ENCODE measurements at regions not wholly inside any gene's neighbourhood (a gene's known extent, or its start where the extent isn't known, plus 50 kb on each side); places are given as distances from the start of the nearest gene placed in this dataset.

DNA sequence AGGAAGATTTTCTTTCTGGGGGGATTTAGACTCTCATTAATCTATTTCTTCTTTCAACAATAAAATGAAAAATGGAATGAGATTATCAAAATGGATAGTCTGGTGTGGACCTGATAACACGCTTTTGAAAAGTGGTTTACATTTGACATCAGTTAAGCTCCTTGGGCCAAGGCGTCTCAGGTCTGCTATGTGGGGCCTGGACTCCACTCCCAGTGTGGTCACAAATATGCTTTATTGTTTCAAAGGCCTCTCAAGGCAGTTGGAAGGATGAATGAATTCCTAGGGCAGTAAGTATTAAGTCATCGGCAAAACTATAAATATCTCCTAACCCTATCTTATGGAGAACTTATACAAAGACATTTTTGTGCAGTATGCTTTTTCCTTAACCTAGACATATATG is 74.5 kb downstream of the ETAA1 start:
- TF ChIP-seq, protein P1, sequence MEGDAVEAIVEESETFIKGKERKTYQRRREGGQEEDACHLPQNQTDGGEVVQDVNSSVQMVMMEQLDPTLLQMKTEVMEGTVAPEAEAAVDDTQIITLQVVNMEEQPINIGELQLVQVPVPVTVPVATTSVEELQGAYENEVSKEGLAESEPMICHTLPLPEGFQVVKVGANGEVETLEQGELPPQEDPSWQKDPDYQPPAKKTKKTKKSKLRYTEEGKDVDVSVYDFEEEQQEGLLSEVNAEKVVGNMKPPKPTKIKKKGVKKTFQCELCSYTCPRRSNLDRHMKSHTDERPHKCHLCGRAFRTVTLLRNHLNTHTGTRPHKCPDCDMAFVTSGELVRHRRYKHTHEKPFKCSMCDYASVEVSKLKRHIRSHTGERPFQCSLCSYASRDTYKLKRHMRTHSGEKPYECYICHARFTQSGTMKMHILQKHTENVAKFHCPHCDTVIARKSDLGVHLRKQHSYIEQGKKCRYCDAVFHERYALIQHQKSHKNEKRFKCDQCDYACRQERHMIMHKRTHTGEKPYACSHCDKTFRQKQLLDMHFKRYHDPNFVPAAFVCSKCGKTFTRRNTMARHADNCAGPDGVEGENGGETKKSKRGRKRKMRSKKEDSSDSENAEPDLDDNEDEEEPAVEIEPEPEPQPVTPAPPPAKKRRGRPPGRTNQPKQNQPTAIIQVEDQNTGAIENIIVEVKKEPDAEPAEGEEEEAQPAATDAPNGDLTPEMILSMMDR (conservative IDR thresholded peaks at IDR 0.05; ENCODE audit: low read depth, low read length) = no peak
- TF ChIP-seq EZH2 (IDR thresholded peaks at IDR 0.05; ENCODE audit: borderline replicate concordance, low read depth, low read length, poor library complexity, severe bottlenecking) = no peak
